H54 (cell line): ENCODE measurements at regions not wholly inside any gene's neighbourhood (a gene's known extent, or its start where the extent isn't known, plus 50 kb on each side); places are given as distances from the start of the nearest gene placed in this dataset.

ENCODE experiments used
- DNase-seq: peaks from one replicate; pipeline ENCODE4 v3.0.0; 2011; ENCODE audit warnings: low spot score, mixed read lengths; ENCODE audit not compliant: insufficient read length
- FAIRE-seq: peaks from 3 replicates; lab custom pipeline; 2011; peaks lifted over from hg19 to GRCh38; lab: Jason Lieb, UNC
- POLR2A ChIP-seq: IDR thresholded peaks from 2 replicates; pipeline ENCODE4 v1.6.1; 2011; ENCODE audit warnings: low read depth, mild to moderate bottlenecking, low read length

DNA sequence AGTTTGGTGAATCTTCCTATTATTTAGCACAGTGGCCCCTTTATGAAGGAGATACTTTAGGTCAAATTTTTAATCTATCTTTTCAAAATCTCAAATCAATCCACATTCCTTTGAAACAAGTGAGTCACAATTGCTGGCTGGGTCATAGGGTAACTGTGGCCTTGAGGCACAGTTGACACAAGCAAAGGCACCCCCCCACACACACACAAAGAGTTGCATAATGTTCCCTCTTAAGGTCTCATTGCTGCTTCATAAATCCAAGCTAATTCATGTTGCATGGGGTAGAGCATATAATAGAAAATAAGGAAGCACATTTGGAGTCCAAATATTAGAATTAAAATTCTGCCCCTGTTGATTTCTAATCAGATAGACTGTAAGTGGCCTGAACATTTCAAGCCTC is 171.5 kb downstream of the DLEU7 start:
- no peak for TF ChIP-seq POLR2A
- FAIRE-seq (no peak), DNase-seq (no peak)

DNA sequence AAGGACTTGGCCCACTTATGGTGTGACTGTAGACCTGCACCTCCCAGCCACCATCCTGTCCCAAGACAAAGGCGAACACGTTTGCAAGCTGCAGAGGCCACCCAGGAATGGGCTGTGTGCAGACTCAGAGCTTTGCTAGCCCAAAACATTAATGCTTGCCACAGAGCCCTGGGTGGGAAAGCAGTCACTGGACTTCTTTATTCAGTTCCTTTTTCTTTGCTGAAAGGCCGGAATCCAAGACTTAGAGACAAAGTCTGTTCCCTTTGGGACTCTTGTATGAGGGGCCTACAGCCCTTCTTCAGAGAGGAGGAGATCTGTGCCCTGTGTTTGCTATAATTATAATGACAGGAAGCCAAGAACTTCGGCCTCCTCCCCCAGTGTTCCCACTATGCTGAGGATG is 167.8 kb downstream of the DLEU7 start:
- no peak for TF ChIP-seq POLR2A
- DNase-seq (no peak), FAIRE-seq (no peak)

DNA sequence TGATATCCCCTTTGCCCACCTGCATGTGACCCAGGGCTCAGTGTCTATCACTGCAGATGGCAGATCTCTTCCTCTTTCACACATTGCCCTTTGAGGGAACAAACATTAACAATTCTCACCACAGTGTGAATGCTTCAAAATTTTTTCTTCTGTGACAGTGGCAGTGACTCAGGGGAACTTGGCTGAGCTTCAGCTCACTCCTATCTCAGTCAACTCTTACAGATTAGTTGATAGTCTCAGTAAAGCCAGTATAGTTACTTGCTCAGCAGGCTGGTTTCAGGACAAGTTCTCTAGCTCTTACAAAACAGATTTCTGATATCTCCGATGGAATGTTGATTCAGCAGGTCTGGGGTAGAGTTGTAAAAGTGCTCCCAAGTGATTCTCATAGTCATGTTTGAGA is 166.9 kb downstream of the DLEU7 start:
- no peak for FAIRE-seq
- no peak for TF ChIP-seq POLR2A

DNA sequence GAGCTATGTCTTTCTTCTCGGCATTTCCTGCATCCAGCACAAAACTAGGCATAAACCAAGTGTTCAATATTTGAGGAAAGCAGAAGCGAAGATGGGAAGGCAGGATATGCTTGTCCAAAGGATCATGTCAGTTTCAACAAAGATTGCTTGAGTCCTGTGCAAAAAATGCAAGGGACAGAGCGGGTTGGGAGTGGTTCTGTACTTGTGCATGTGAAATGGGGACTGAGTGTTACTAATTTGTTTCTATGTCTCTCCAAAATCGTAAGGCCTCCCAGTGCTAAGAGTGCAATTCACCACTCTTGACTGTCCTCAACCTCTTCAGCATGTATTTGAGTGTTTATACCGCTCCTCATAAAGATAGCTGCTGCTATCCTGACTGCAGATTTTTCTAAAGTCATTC is 166.2 kb downstream of the DLEU7 start:
- TF ChIP-seq POLR2A: no peak
- FAIRE-seq (no peak), DNase-seq (no peak)

More for the DNA sequence above, 166.9 kb downstream of the DLEU7 start:
- peak; percentile 3 for DNase-seq

DNA sequence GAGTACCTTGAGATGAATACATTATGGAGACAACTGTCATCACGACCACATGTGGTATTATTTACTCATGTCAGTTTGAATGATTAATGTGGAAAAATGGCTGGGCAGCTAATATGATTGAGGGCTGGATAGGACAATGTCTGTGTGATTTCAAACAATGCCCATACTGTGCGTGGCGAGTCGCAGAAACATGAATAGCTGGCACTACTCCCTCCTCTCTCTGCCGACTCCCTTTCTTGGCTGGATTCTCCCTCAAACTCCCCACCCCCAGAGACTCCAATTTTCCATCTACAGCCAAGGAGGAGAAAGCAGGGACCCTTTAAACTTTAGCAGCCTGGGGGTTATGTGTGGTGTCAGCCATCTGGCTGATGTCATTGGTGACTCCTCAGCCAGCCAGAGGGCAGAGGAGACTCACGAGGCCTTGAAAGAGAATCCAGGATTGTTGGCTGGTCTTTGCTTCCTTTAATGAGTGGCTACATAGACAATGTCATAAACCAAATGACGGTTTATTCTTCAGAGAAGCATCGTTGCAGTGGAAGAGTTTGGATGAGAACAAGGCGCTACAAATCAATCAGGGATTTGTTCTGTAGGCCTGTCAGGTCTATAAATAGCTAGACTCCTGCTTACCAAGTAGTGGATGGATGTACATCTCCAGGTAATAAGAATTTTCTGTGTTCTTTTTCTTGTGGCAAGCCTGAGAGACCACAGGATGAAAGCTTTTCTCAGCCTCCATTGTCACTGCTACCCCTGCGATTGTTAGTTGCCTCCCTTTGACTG is 165.6 kb downstream of the DLEU7 start:
- no peak for TF ChIP-seq POLR2A
- FAIRE-seq (no peak), DNase-seq (no peak)

DNA sequence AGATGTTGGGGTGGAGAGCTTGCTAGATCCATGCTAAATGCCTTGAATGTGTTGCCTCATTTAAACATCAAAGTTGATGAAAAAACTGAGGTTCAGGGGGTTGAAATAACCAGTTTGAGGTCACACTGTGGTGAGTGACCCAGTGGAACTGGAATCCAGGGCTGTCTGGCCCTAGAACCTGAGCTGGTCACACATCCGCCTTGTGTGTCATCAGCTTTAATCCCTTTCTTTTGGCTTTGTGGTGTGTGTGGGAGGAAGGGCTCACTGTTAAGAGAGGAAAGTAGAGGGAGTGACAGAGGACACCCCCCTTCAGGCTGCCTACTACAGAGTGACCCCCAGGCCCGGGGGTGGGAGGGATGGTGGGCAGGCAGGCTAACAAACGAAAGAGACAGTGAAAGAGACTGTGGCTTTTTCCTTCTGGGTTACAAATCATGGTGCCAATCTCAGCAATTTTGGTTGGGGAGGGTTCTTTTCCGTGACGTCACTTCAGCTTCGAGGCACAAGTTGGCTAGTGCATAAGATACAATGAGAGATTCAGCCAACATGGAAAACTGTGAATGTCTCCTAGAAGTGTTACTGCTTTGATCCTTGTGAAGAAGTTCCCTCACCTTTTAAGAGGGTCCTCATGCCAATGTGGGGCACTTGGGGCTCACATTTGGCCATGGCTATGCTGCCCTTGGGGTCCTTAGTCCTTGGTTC is 164.9 kb downstream of the DLEU7 start:
- no peak for TF ChIP-seq POLR2A
- DNase-seq (peak; percentile 23), FAIRE-seq (peak; percentile 53)

DNA sequence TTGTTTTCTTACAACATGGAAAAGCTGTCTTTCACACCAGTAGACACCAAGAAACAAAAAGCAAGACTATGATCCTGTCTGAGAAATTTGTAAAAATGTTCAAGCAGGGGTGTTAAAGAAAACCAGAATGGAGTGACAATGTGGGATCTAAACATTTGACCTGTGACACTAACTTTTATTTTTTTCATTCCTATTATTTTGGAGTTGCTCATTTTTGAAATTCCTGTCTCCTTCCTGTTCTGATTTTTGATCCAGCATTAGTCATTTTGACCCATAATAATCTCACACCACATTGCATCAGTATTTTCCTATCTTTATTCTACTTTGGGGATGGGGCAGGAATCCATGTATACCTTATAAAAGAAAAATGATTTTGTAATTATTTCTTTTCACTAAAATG is 164.2 kb downstream of the DLEU7 start:
- no peak for FAIRE-seq
- no peak for DNase-seq
- TF ChIP-seq POLR2A: no peak

DNA sequence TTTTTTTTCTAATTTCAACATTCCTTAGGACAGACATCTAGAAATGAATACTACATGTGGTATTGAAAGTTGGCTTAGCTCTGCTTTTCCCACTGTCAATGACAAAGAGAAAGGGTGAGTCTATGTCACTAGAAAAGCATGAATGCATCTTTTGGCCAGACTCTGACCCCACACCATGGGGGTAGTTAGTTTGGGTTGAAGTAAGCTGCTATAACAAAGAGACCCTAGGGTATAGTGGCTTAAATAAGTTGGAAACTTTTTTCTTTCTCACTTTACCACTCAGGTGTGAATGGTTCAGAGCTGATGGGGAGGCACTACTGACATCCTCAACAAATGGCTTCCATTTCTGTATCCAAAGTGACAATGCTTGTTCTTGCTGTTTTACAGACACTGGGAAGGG is 161.5 kb downstream of the DLEU7 start:
- DNase-seq (no peak), FAIRE-seq (no peak)
- TF ChIP-seq POLR2A: no peak

DNA sequence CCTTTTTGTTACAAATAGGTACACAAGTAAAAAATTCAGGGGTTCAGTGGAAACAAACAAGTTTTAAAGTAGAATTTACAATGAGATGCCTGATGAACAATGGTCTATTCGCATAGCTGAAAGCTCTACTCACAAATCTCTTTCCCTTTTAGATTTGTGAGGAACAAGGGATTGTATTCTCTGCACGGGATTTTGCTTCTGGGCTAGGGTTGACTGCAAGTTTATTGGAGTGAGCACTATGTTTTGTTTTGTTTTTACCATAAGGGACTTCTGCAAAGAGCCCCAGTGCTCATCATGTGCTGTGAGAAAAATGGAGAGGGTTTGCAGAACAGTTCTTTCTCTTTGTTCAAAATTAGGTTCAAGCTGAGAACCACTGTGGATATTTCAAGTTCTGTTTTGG is 160.5 kb downstream of the DLEU7 start:
- FAIRE-seq: no peak
- no peak for TF ChIP-seq POLR2A
- no peak for DNase-seq

DNA sequence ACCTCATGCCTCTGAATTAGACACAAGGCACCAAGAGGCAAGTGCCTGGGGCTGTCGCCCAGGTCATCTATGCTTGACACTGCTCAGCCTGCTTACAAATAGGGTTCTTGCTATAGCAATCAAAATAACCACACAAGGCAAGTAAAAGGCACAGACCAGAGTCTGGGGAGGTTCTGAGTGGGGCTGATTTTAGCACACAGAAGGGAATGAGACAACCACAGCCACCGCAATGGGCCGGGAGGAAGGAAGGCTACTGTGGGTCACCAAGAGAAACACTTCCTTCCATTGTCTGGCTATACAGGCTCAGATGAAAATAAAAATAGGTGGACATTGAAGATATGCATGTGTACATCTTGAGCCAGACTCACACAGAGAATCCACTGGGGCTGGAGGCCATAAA is 159.1 kb downstream of the DLEU7 start:
- FAIRE-seq (no peak), DNase-seq (no peak)
- TF ChIP-seq POLR2A: no peak

DNA sequence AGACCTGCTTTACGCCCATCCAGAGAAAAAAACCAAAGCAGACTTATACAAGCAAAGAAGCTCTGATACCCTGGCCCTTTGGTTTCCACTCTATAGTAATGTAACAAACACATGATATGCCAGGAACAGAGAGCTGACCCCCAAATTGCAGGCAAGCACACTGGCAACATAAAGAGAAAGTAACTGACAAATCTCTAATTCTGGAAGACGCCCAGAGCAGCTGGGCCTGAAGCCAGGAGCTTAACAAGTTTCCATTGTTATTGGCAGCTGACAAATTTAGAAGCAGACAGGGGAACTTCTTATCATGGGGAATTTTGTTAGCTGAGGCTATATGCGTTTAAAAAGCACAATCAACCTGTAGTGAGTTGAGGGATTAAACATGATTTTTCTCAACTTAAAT is 158.0 kb downstream of the DLEU7 start:
- no peak for TF ChIP-seq POLR2A
- DNase-seq: no peak

DNA sequence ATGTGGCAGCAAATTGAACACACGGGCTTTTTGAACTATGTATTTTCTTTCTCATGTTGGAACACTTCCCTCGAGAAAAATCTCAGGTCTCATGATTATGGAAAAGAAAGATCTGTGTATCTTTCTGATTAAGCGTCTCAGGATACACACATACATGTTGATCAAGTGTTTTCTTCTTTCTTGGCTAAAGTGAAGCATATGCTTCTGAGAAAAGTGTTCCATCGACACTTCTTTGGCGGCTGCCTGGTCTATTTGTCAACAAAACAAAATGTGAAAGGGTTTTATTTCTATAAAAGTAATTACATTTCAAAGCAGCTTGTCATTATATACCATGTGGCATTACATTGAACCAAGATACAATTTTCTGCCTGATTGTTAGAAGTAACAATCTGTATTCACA is 157.5 kb downstream of the DLEU7 start:
- FAIRE-seq (no peak), DNase-seq (no peak)
- TF ChIP-seq POLR2A: no peak

More for the DNA sequence above, 158.0 kb downstream of the DLEU7 start:
- no peak for FAIRE-seq

DNA sequence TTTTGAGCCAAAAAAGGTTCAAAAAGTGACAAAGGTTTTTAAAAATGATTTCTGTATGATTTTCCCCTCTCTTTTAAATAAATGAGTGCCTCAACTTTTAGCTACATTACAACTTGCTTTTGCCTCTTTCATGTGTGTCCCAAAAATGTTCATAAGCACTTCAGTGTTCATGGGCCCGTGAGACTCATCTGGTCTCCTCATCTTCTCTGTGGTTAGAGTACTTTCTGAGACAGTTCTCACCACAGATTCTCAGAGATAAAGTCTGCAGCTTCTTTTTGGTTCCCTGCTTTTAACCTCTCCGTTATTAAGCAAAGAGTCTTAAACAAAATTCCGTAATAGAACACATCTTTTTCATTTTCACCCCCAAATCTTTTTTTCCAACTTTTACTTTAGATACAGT is 156.9 kb downstream of the DLEU7 start:
- DNase-seq (no peak), FAIRE-seq (no peak)
- no peak for TF ChIP-seq POLR2A

DNA sequence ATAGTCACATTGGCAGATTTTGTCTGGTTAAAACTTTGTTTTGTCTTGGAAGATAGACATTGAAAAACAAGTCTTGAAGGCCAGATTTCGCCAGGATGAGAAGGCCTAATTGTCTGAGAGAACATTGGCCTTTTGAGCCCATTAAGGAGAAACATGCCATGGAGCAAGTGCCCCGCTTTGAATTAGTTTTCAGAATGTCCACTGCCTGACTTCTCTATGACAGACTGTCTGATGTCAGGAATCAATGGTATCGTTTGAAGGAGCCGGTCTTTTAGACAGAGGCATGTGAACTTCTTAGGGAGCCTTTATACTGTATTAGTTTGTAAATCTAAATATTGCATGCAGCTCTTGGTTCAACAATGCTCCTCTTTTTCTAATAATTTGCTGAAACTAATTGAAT is 155.9 kb downstream of the DLEU7 start:
- DNase-seq (no peak), FAIRE-seq (no peak)
- no peak for TF ChIP-seq POLR2A

DNA sequence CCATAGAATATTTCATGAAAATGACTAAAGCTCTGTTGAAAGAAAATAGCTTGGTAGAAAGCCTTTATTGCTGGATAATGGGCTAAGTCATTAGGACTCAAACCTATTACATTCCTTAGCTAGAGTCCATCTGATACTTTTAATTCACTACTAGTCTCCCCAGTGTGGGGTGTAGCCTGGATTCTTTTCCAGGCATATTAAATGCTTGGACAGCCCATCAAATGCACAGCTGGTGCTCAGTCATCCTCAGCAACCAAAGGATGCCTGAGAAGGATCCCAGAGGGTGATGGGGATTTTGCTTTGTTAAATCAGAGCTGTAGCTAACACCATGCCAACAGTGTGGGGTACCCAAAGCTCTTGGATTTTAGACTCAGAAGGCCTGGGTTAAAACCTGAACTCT is 153.5 kb downstream of the DLEU7 start:
- DNase-seq: no peak
- no peak for FAIRE-seq
- TF ChIP-seq POLR2A: no peak
